HG03342 (cell line): ENCODE measurements at regions not wholly inside any gene's neighbourhood (a gene's known extent, or its start where the extent isn't known, plus 50 kb on each side); places are given as distances from the start of the nearest gene placed in this dataset.

Source experiments
- ATAC-seq: cut with Tn5 transposase; IDR thresholded peaks from one replicate; pipeline ENCODE4 v1.9.1; 2021; ENCODE audit warnings: mild to moderate bottlenecking, moderate library complexity; ENCODE audit not compliant: unreplicated experiment

- ATAC-seq = no peak
Observed at GRCh38 chr5:51746023-51746422, 362.8 kb downstream of the ISL1 start.

DNA sequence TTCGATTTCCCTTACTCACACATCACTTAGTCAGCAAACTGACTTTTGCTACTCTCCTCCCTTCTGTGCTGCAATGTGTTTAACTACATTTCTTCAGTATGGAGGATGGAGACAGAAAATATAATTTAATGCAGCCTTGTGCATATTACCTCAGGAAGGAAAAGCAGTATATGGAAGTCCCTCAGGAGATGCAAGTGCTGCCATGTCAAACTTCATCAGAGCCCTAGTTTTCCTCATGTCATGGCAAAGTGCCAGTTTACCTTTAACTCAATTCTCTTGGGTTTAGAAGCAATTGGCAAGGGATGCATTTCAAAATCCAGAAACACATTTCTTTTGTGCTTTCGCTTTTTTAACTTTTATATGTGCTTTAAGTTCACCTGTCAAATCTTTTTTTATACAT is 365.4 kb downstream of the ISL1 start:
- no peak for ATAC-seq
